ENCODE measurements at regions not wholly inside any gene's neighbourhood (a gene's known extent, or its start where the extent isn't known, plus 50 kb on each side); places are given as distances from the start of the nearest gene placed in this dataset.
"Not testable (repeated sequence)": the region's sequence is repeated elsewhere in the genome, so short reads cannot be mapped to it uniquely, and the experiment has no call there.

- Histone ChIP-seq H3K4me1 (ENCODE audit: control insufficient read depth, insufficient read depth, low read length) (no peaks in the 10 kb centered on the region), H3K27ac (ENCODE audit: low read length) (no peak overlapping the region), H3K4me3 (ENCODE audit: low read length) (no peak overlapping the region), H3K9me3 (ENCODE audit: control insufficient read depth, low read length) (no peaks in the 10 kb centered on the region), H3K27me3 (ENCODE audit: control insufficient read depth, insufficient read depth) (no peaks in the 10 kb centered on the region)
- intact Hi-C loops (cut with DNase I): no loop called here
- DNase-seq: no peak
- no peak for ATAC-seq
- WGBS: 90% methylated on average over 3 of the region's 3 CpGs
Observed at GRCh38 chr10:36465604-36466379, 659.6 kb upstream of the ANKRD30A start.

GRCh38 chr10:36464291-36464690, 661.1 kb upstream of the ANKRD30A start:
- DNase-seq: no peak
- H3K27ac ChIP-seq (ENCODE audit: low read length): no peak overlapping the region
- WGBS: 46% methylated on average over 1 of the region's 1 CpG
- no peak overlapping the region for H3K4me3 ChIP-seq (ENCODE audit: low read length)
- no peaks in the 10 kb centered on the region for H3K9me3 ChIP-seq (ENCODE audit: control insufficient read depth, low read length)
- H3K27me3 ChIP-seq (ENCODE audit: control insufficient read depth, insufficient read depth): no peaks in the 10 kb centered on the region
- ATAC-seq: no peak
- no peaks in the 10 kb centered on the region for H3K4me1 ChIP-seq (ENCODE audit: control insufficient read depth, insufficient read depth, low read length)
- intact Hi-C loops (cut with DNase I): no loop called here

- WGBS: 78% methylated on average over 2 of the region's 2 CpGs
- DNase-seq: no peak
- H3K4me1 ChIP-seq (ENCODE audit: control insufficient read depth, insufficient read depth, low read length): no peaks in the 10 kb centered on the region
- no peak for ATAC-seq
- H3K27ac ChIP-seq (ENCODE audit: low read length): no peak overlapping the region
- intact Hi-C loops (cut with DNase I): no loop called here
- H3K4me3 ChIP-seq (ENCODE audit: low read length): no peak overlapping the region
- no peaks in the 10 kb centered on the region for H3K9me3 ChIP-seq (ENCODE audit: control insufficient read depth, low read length)
- no peaks in the 10 kb centered on the region for H3K27me3 ChIP-seq (ENCODE audit: control insufficient read depth, insufficient read depth)
Observed at GRCh38 chr10:36463390-36463789, 662.0 kb upstream of the ANKRD30A start.

- ATAC-seq (peak in 1 of 2 donors; percentile 44), DNase-seq (no peak)
- Histone ChIP-seq H3K27ac (ENCODE audit: low read length) (no peak overlapping the region), H3K27me3 (ENCODE audit: control insufficient read depth, insufficient read depth) (no peaks in the 10 kb centered on the region), H3K4me1 (ENCODE audit: control insufficient read depth, insufficient read depth, low read length) (no peaks in the 10 kb centered on the region), H3K9me3 (ENCODE audit: control insufficient read depth, low read length) (no peaks in the 10 kb centered on the region), H3K4me3 (ENCODE audit: low read length) (no peak overlapping the region)
- WGBS: 84% methylated on average over 1 of the region's 1 CpG
- intact Hi-C loops (cut with DNase I): no loop called here
Observed at GRCh38 chr10:36462194-36462593, 663.2 kb upstream of the ANKRD30A start.

- H3K4me1 ChIP-seq (ENCODE audit: control insufficient read depth, insufficient read depth, low read length); H3K27ac ChIP-seq (ENCODE audit: low read length); H3K4me3 ChIP-seq (ENCODE audit: low read length); H3K9me3 ChIP-seq (ENCODE audit: control insufficient read depth, low read length); ATAC-seq; H3K27me3 ChIP-seq (ENCODE audit: control insufficient read depth, insufficient read depth); DNase-seq; intact Hi-C loops (cut with DNase I): not testable (repeated sequence)
Observed at GRCh38 chr10:36458437-36458836, 667.0 kb upstream of the ANKRD30A start.

GRCh38 chr10:36457751-36458150, 667.6 kb upstream of the ANKRD30A start:
- H3K4me3 ChIP-seq (ENCODE audit: low read length): no peak overlapping the region
- no peaks in the 10 kb centered on the region for H3K27me3 ChIP-seq (ENCODE audit: control insufficient read depth, insufficient read depth)
- no peaks in the 10 kb centered on the region for H3K9me3 ChIP-seq (ENCODE audit: control insufficient read depth, low read length)
- WGBS: 44% methylated on average over 1 of the region's 1 CpG
- intact Hi-C loops (cut with DNase I): no loop called here
- no peak overlapping the region for H3K27ac ChIP-seq (ENCODE audit: low read length)
- DNase-seq (no peak), ATAC-seq (no peak)
- H3K4me1 ChIP-seq (ENCODE audit: control insufficient read depth, insufficient read depth, low read length): no peaks in the 10 kb centered on the region

GRCh38 chr10:36455526-36456133, 669.8 kb upstream of the ANKRD30A start:
- no peaks in the 10 kb centered on the region for H3K9me3 ChIP-seq (ENCODE audit: control insufficient read depth, low read length)
- H3K27ac ChIP-seq (ENCODE audit: low read length): no peak overlapping the region
- no peak overlapping the region for H3K4me3 ChIP-seq (ENCODE audit: low read length)
- ATAC-seq (no peak), DNase-seq (no peak)
- H3K27me3 ChIP-seq (ENCODE audit: control insufficient read depth, insufficient read depth): no peaks in the 10 kb centered on the region
- no peaks in the 10 kb centered on the region for H3K4me1 ChIP-seq (ENCODE audit: control insufficient read depth, insufficient read depth, low read length)
- intact Hi-C loops (cut with DNase I): no loop called here
- 54% methylated on average over 3 of the region's 3 CpGs for WGBS

GRCh38 chr10:36452851-36453250, 672.5 kb upstream of the ANKRD30A start:
- H3K27me3 ChIP-seq (ENCODE audit: control insufficient read depth, insufficient read depth): no peaks in the 10 kb centered on the region
- intact Hi-C loops (cut with DNase I): no loop called here
- no peak overlapping the region for H3K27ac ChIP-seq (ENCODE audit: low read length)
- ATAC-seq (no peak), DNase-seq (no peak)
- H3K9me3 ChIP-seq (ENCODE audit: control insufficient read depth, low read length): no peaks in the 10 kb centered on the region
- 69% methylated on average over 4 of the region's 4 CpGs for WGBS
- H3K4me3 ChIP-seq (ENCODE audit: low read length): no peak overlapping the region
- peaks cover 2% of the 10 kb centered on the region for H3K4me1 ChIP-seq (ENCODE audit: control insufficient read depth, insufficient read depth, low read length)

- WGBS: 93% methylated on average over 8 of the region's 8 CpGs
- ATAC-seq (no peak), DNase-seq (no peak)
- Histone ChIP-seq H3K27ac (ENCODE audit: low read length) (no peak overlapping the region), H3K4me1 (ENCODE audit: control insufficient read depth, insufficient read depth, low read length) (peaks cover 2% of the 10 kb centered on the region), H3K9me3 (ENCODE audit: control insufficient read depth, low read length) (no peaks in the 10 kb centered on the region), H3K27me3 (ENCODE audit: control insufficient read depth, insufficient read depth) (no peaks in the 10 kb centered on the region), H3K4me3 (ENCODE audit: low read length) (no peak overlapping the region)
- intact Hi-C loops (cut with DNase I): no loop called here
Observed at GRCh38 chr10:36451391-36451970, 673.9 kb upstream of the ANKRD30A start.

GRCh38 chr10:36450380-36450779, 675.0 kb upstream of the ANKRD30A start:
- peak; percentile 89 to 90 for ATAC-seq
- WGBS: 22% methylated on average over 8 of the region's 8 CpGs
- DNase-seq: peak; percentile 26 to 68 (median 53)
- no peak overlapping the region for H3K4me3 ChIP-seq (ENCODE audit: low read length)
- H3K9me3 ChIP-seq (ENCODE audit: control insufficient read depth, low read length): no peaks in the 10 kb centered on the region
- H3K27me3 ChIP-seq (ENCODE audit: control insufficient read depth, insufficient read depth): no peaks in the 10 kb centered on the region
- intact Hi-C loops (cut with DNase I): no loop called here
- peaks cover 2% of the 10 kb centered on the region for H3K4me1 ChIP-seq (ENCODE audit: control insufficient read depth, insufficient read depth, low read length)
- peak overlapping the region; percentile 1 for H3K27ac ChIP-seq (ENCODE audit: low read length)
